Astrocyte (in vitro differentiated cells and primary cell): ENCODE measurements at regions not wholly inside any gene's neighbourhood (a gene's known extent, or its start where the extent isn't known, plus 50 kb on each side); places are given as distances from the start of the nearest gene placed in this dataset.

ENCODE experiments used
- DNase-seq: peaks from one replicate; pipeline ENCODE4 v3.0.0-alpha.2; 2010; ENCODE audit warnings: low read depth
- FAIRE-seq: peaks from 2 replicates; lab custom pipeline; 2011; peaks lifted over from hg19 to GRCh38; lab: Jason Lieb, UNC
- H2AFZ ChIP-seq: 2 replicates; pipeline ENCODE4 v1.6.0; 2012; ENCODE audit warnings: low read depth, low read length, inconsistent platforms
- H3K27ac ChIP-seq: 2 replicates; pipeline ENCODE4 v1.5.1; 2011; ENCODE audit warnings: low read depth, low read length, inconsistent platforms
- H3K27me3 ChIP-seq: 2 replicates; pipeline ENCODE4 v1.6.0; 2011; ENCODE audit warnings: low read length, inconsistent platforms; ENCODE audit not compliant: insufficient read depth
- H3K36me3 ChIP-seq: 2 replicates; pipeline ENCODE4 v1.5.1; 2011; ENCODE audit warnings: low read length, inconsistent platforms; ENCODE audit not compliant: insufficient read depth
- H3K4me1 ChIP-seq: 2 replicates; pipeline ENCODE4 v1.5.1; 2011; ENCODE audit warnings: low read length, inconsistent platforms; ENCODE audit not compliant: insufficient read depth
- H3K4me2 ChIP-seq: 2 replicates; pipeline ENCODE4 v1.6.0; 2012; ENCODE audit warnings: low read length, inconsistent platforms
- H3K4me3 ChIP-seq: 2 replicates; pipeline ENCODE4 v1.5.1; 2011; ENCODE audit warnings: low read depth, mild to moderate bottlenecking, low read length, inconsistent platforms; ENCODE audit not compliant: insufficient read depth
- H3K79me2 ChIP-seq: 2 replicates; pipeline ENCODE4 v1.6.0; 2012; ENCODE audit warnings: mild to moderate bottlenecking, low read length, inconsistent platforms; ENCODE audit not compliant: insufficient read depth
- H3K9ac ChIP-seq: 2 replicates; pipeline ENCODE4 v1.6.0; 2012; ENCODE audit warnings: mild to moderate bottlenecking, low read length, inconsistent platforms
- H3K9me3 ChIP-seq: 2 replicates; pipeline ENCODE4 v1.5.1; 2012; ENCODE audit warnings: low read depth, mild to moderate bottlenecking, low read length, inconsistent platforms; ENCODE audit not compliant: insufficient read depth
- H4K20me1 ChIP-seq: 2 replicates; pipeline ENCODE4 v1.6.0; 2012; ENCODE audit warnings: low read length, inconsistent platforms; ENCODE audit not compliant: insufficient read depth
- H3K27ac Mint-ChIP-seq: one replicate; pipeline ENCODE4 v1.8.0; 2021; ENCODE audit warnings: mild to moderate bottlenecking, mixed read lengths; ENCODE audit not compliant: unreplicated experiment
- H3K27me3 Mint-ChIP-seq: one replicate; pipeline ENCODE4 v1.8.0; 2021; ENCODE audit warnings: low read depth, mixed read lengths; ENCODE audit not compliant: unreplicated experiment
- H3K36me3 Mint-ChIP-seq: one replicate; pipeline ENCODE4 v1.8.0; 2021; ENCODE audit warnings: low read depth, mixed read lengths; ENCODE audit not compliant: unreplicated experiment
- H3K4me1 Mint-ChIP-seq: one replicate; pipeline ENCODE4 v1.8.0; 2021; ENCODE audit warnings: low read depth, mixed read lengths; ENCODE audit not compliant: unreplicated experiment
- H3K4me3 Mint-ChIP-seq: one replicate; pipeline ENCODE4 v1.8.0; 2021; ENCODE audit warnings: mild to moderate bottlenecking, moderate library complexity, mixed read lengths; ENCODE audit not compliant: unreplicated experiment
- H3K9me3 Mint-ChIP-seq: one replicate; pipeline ENCODE4 v1.8.0; 2021; ENCODE audit warnings: mild to moderate bottlenecking, mixed read lengths; ENCODE audit not compliant: unreplicated experiment
- EZH2 ChIP-seq: IDR thresholded peaks from 2 replicates; pipeline ENCODE4 v1.6.1; 2012; ENCODE audit warnings: mild to moderate bottlenecking, low read length, inconsistent platforms; ENCODE audit not compliant: insufficient read depth
- TF ChIP-seq, protein P1 (sequence below): IDR thresholded peaks from 2 replicates; pipeline ENCODE4 v1.5.1; 2011; ENCODE audit warnings: low read depth, mild to moderate bottlenecking, inconsistent platforms, low read length, moderate library complexity; ENCODE audit not compliant: insufficient read depth

DNA sequence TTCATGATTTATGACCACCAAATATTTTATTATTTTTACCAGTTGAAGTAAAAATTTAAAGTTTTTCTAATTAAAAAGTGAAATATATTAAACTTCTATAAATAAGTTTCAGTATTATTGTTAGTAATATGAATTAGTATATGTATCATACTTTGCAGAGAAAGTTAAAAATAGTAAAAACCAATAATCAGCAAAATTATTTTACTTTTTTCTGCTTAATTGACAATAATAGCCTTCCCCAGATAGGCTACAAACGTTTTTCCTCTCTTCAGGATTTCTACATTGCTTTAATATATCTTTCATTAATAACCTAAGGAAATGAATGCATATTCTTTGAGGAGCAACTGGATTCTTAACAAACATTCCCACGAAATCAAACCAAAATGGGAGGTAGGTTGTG lies 543.5 kb downstream of the ETNK1 start:
- Mint-ChIP-seq H3K9me3 (no peaks in the 10 kb centered on the region), H3K27ac (no peak overlapping the region), H3K4me3 (no peak overlapping the region), H3K27me3 (no peaks in the 10 kb centered on the region), H3K4me1 (no peaks in the 10 kb centered on the region), H3K36me3 (no peaks in the 10 kb centered on the region)
- Histone ChIP-seq H3K4me2 (no peak overlapping the region), H3K9ac (no peak overlapping the region), H3K9me3 (no peaks in the 10 kb centered on the region), H3K79me2 (no peaks in the 10 kb centered on the region), H3K4me3 (no peak overlapping the region), H2AFZ (no peak overlapping the region), H3K36me3 (no peaks in the 10 kb centered on the region), H4K20me1 (no peaks in the 10 kb centered on the region), H3K27ac (no peak overlapping the region), H3K4me1 (no peaks in the 10 kb centered on the region), H3K27me3 (no peaks in the 10 kb centered on the region)
- DNase-seq = no peak
- TF ChIP-seq EZH2 = no peak
- TF ChIP-seq, protein P1, sequence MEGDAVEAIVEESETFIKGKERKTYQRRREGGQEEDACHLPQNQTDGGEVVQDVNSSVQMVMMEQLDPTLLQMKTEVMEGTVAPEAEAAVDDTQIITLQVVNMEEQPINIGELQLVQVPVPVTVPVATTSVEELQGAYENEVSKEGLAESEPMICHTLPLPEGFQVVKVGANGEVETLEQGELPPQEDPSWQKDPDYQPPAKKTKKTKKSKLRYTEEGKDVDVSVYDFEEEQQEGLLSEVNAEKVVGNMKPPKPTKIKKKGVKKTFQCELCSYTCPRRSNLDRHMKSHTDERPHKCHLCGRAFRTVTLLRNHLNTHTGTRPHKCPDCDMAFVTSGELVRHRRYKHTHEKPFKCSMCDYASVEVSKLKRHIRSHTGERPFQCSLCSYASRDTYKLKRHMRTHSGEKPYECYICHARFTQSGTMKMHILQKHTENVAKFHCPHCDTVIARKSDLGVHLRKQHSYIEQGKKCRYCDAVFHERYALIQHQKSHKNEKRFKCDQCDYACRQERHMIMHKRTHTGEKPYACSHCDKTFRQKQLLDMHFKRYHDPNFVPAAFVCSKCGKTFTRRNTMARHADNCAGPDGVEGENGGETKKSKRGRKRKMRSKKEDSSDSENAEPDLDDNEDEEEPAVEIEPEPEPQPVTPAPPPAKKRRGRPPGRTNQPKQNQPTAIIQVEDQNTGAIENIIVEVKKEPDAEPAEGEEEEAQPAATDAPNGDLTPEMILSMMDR = no peak
- FAIRE-seq = no peak

DNA sequence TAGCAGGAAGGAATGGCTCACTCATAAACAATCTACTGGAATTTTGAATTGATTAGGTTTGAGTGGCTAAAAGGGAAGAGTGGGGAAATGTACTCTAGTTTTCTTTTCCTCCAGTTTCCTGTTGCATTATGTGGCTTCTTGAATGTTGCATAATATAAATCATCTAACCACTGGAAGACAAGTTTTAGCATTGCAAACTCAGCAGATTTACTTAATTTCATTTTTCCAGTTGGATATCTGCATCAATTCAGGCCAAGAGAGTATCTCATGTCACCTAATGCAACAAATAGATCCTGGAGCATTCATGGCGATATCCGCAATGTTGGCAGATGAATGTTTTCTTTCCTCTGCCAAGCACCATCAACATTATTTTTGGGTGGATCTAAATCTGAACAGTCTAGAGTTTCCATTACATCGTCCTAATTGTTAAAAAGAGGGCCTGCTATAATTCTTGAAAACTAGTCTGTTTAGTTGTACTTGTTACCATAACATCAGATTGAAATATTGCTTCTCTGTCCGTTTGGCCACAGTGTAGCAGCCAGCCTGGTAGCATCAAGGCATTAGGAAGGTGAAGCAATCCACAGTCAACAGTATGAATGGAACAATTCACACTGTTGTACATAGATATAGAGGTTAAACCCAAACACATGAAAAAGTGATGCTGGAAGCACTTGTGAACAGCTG lies 544.2 kb downstream of the ETNK1 start:
- Mint-ChIP-seq H3K4me1 (no peaks in the 10 kb centered on the region), H3K36me3 (no peaks in the 10 kb centered on the region), H3K9me3 (no peaks in the 10 kb centered on the region), H3K27me3 (no peaks in the 10 kb centered on the region), H3K27ac (no peak overlapping the region), H3K4me3 (no peak overlapping the region)
- no peaks in the 10 kb centered on the region for H3K27me3 ChIP-seq
- H3K79me2 ChIP-seq = no peaks in the 10 kb centered on the region
- no peaks in the 10 kb centered on the region for H3K36me3 ChIP-seq
- no peak overlapping the region for H2AFZ ChIP-seq
- no peak overlapping the region for H3K4me2 ChIP-seq
- H3K4me3 ChIP-seq = no peak overlapping the region
- H4K20me1 ChIP-seq = no peaks in the 10 kb centered on the region
- DNase-seq (no peak), FAIRE-seq (no peak)
- TF ChIP-seq EZH2 = no peak
- TF ChIP-seq, protein P1 = no peak
- H3K27ac ChIP-seq = no peak overlapping the region
- H3K9ac ChIP-seq = no peak overlapping the region
- no peaks in the 10 kb centered on the region for H3K4me1 ChIP-seq
- no peaks in the 10 kb centered on the region for H3K9me3 ChIP-seq

DNA sequence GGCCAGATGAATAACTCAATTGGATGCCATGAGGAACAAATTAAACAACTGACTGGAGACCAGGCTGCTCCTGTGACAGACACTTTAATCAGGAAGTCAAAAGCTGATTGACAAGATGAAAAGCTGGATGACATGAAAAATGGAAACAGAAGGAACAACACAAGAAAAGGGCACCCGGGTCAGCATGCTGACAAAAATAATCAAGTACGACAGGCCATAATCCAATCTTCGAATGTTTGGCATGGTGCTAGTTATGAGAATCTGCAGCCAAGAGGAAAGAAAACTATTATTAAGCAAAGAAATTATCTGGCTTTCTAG lies 544.7 kb downstream of the ETNK1 start:
- Histone ChIP-seq H3K4me3 (no peak overlapping the region), H3K9me3 (no peaks in the 10 kb centered on the region), H3K79me2 (no peaks in the 10 kb centered on the region), H3K27ac (no peak overlapping the region), H4K20me1 (no peaks in the 10 kb centered on the region), H3K4me2 (no peak overlapping the region), H3K36me3 (no peaks in the 10 kb centered on the region), H2AFZ (no peak overlapping the region), H3K27me3 (no peaks in the 10 kb centered on the region), H3K4me1 (no peaks in the 10 kb centered on the region), H3K9ac (no peak overlapping the region)
- Mint-ChIP-seq H3K9me3 (no peaks in the 10 kb centered on the region), H3K27ac (no peak overlapping the region), H3K27me3 (no peaks in the 10 kb centered on the region), H3K36me3 (no peaks in the 10 kb centered on the region), H3K4me1 (no peaks in the 10 kb centered on the region), H3K4me3 (no peak overlapping the region)
- FAIRE-seq (no peak), DNase-seq (no peak)
- TF ChIP-seq, protein P1 = no peak
- TF ChIP-seq EZH2 = no peak
